WERI-Rb-1 (cell line): ENCODE measurements at regions not wholly inside any gene's neighbourhood (a gene's known extent, or its start where the extent isn't known, plus 50 kb on each side); places are given as distances from the start of the nearest gene placed in this dataset.
"Not testable (repeated sequence)": the region's sequence is repeated elsewhere in the genome, so short reads cannot be mapped to it uniquely, and the experiment has no call there.

Experiments
- DNase-seq: peaks from one replicate; pipeline ENCODE4 v3.0.0-alpha.2; 2020
- H3K27ac ChIP-seq: fragments of 250-450 bp; sonication (Bioruptor Pico); 2 replicates; pipeline ENCODE4 v1.5.1; 2020; ENCODE audit warnings: mild to moderate bottlenecking, moderate library complexity
- H3K27me3 ChIP-seq: fragments of 250-450 bp; sonication (Bioruptor Pico); 2 replicates; pipeline ENCODE4 v1.5.1; 2021; ENCODE audit warnings: mild to moderate bottlenecking, low read depth, moderate library complexity; ENCODE audit not compliant: insufficient read depth, severe bottlenecking
- H3K36me3 ChIP-seq: fragments of 250-450 bp; sonication (Bioruptor Pico); 2 replicates; pipeline ENCODE4 v1.5.1; 2020; ENCODE audit warnings: mild to moderate bottlenecking, moderate library complexity
- H3K4me3 ChIP-seq: 2 replicates; pipeline ENCODE4 v1.5.1; 2011; ENCODE audit warnings: low read depth, mild to moderate bottlenecking, control low read depth, low read length
- H3K9me3 ChIP-seq: fragments of 250-450 bp; sonication (Bioruptor Pico); 2 replicates; pipeline ENCODE4 v1.5.1; 2021; ENCODE audit warnings: mild to moderate bottlenecking, moderate library complexity; ENCODE audit not compliant: severe bottlenecking
- CTCF ChIP-seq: IDR thresholded peaks from 2 replicates; pipeline ENCODE4 v1.5.1; 2011; ENCODE audit warnings: low read depth, mild to moderate bottlenecking, control low read depth, inconsistent platforms, low read length

GRCh38 chr2:224127871-224128501 is 88.9 kb upstream of the SERPINE2 start:
- no peak for TF ChIP-seq CTCF
- Histone ChIP-seq H3K4me3 (no peak overlapping the region), H3K27ac (no peak overlapping the region), H3K36me3 (no peaks in the 10 kb centered on the region), H3K27me3 (no peaks in the 10 kb centered on the region), H3K9me3 (no peaks in the 10 kb centered on the region)
- no peak for DNase-seq

- no peaks in the 10 kb centered on the region for H3K36me3 ChIP-seq
- no peaks in the 10 kb centered on the region for H3K27me3 ChIP-seq
- no peak for DNase-seq
- no peak for TF ChIP-seq CTCF
- H3K9me3 ChIP-seq = no peaks in the 10 kb centered on the region
- no peak overlapping the region for H3K4me3 ChIP-seq
- no peak overlapping the region for H3K27ac ChIP-seq
Observed at GRCh38 chr2:224126440-224126839, 87.4 kb upstream of the SERPINE2 start.

- Histone ChIP-seq H3K9me3 (no peaks in the 10 kb centered on the region), H3K4me3 (no peak overlapping the region), H3K27me3 (no peaks in the 10 kb centered on the region), H3K36me3 (no peaks in the 10 kb centered on the region), H3K27ac (no peak overlapping the region)
- no peak for DNase-seq
- no peak for TF ChIP-seq CTCF
Observed at GRCh38 chr2:224126003-224126402, 86.9 kb upstream of the SERPINE2 start.

- H3K4me3 ChIP-seq = no peak overlapping the region
- H3K36me3 ChIP-seq = no peaks in the 10 kb centered on the region
- no peaks in the 10 kb centered on the region for H3K9me3 ChIP-seq
- DNase-seq = no peak
- H3K27me3 ChIP-seq = no peaks in the 10 kb centered on the region
- H3K27ac ChIP-seq = no peak overlapping the region
- no peak for TF ChIP-seq CTCF
Observed at GRCh38 chr2:224122542-224122941, 83.5 kb upstream of the SERPINE2 start.

- no peaks in the 10 kb centered on the region for H3K9me3 ChIP-seq
- no peak for DNase-seq
- no peaks in the 10 kb centered on the region for H3K36me3 ChIP-seq
- no peak for TF ChIP-seq CTCF
- H3K27ac ChIP-seq = no peak overlapping the region
- H3K4me3 ChIP-seq = no peak overlapping the region
- no peaks in the 10 kb centered on the region for H3K27me3 ChIP-seq
Observed at GRCh38 chr2:224121406-224122067, 82.5 kb upstream of the SERPINE2 start.

GRCh38 chr2:224120986-224121385 is 81.9 kb upstream of the SERPINE2 start:
- DNase-seq = no peak
- Histone ChIP-seq H3K27me3 (no peaks in the 10 kb centered on the region), H3K27ac (no peak overlapping the region), H3K9me3 (no peaks in the 10 kb centered on the region), H3K36me3 (no peaks in the 10 kb centered on the region), H3K4me3 (no peak overlapping the region)
- TF ChIP-seq CTCF = no peak

GRCh38 chr2:224119846-224120245 is 80.8 kb upstream of the SERPINE2 start:
- not testable (repeated sequence) for H3K27ac ChIP-seq, H3K36me3 ChIP-seq, DNase-seq, H3K27me3 ChIP-seq, H3K4me3 ChIP-seq, H3K9me3 ChIP-seq
